ENCODE measurements at regions not wholly inside any gene's neighbourhood (a gene's known extent, or its start where the extent isn't known, plus 50 kb on each side); places are given as distances from the start of the nearest gene placed in this dataset.

DNA sequence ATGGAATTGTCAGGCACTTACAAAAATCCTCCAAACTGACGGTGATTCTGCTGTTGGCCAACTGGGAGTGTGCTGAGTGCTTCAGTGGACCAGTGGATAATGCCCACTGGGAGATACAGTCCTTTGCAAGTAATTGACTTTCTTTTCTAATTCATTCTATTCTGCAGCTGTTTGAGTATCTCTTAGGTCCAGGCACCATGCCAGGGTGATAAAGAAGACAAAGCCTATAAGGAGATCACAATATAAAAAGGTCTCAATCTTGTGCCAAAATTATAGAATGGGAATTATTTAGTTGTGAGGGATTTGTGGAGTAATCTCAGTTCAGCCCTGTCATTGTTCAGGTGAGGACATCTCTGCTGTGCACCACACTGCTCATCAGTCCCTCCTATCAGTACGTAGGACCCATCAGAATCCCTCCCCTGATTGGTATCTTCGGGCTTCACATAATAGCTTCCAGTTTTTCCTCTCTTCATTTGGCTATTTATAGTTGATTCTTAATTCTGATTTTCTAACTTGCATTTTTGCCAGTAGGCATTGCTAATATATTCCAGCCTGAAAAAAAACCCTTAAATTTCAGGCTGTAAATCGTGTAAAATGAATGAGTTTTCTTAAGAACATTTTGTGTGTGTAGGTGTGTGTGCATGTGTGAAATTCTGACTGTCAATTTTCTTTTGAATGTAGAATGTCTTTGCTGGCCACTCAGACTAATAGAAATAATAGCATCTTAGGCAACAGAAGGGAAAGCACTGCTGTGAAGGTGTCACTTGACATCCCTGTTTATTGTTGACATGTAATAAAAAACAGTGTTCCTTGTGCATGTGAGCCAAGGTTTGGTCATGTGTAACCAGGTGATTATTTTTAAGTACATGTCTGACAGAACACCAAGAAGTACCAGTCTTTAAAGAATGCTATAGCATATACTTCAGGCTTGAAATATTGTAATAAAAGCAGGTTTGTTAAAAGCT lies 457.6 kb upstream of the RGS6 start:
- no peak for TF ChIP-seq EZH2 (IDR thresholded peaks at IDR 0.05; ENCODE audit: low read depth)
- TF ChIP-seq CTCF (conservative IDR thresholded peaks at IDR 0.05): no peak

All from PC-9 (cell line).